CD14-positive monocyte (primary cell): ENCODE measurements at regions not wholly inside any gene's neighbourhood (a gene's known extent, or its start where the extent isn't known, plus 50 kb on each side); places are given as distances from the start of the nearest gene placed in this dataset.

Source experiments
- DNase-seq, 3 donors: peaks; one replicate each; pipeline ENCODE4 v3.0.0-alpha.2; 2011 to 2022
- H2AFZ ChIP-seq: 2 replicates; pipeline ENCODE4 v1.6.0; 2012; ENCODE audit warnings: mild to moderate bottlenecking, low read depth, low read length, inconsistent platforms; ENCODE audit not compliant: insufficient read depth, poor library complexity, severe bottlenecking
- H3K27ac ChIP-seq, 2 donors: 1 replicate in 1 of 2; 2 replicates in 1 of 2; pipeline ENCODE4 v1.5.1; 2012 to 2013; ENCODE audit warnings: low read length in 2 of 2, control low read depth in 1 of 2, inconsistent platforms in 1 of 2, low read depth in 1 of 2, mild to moderate bottlenecking in 1 of 2
- H3K27me3 ChIP-seq, 2 donors: one replicate each; pipeline versions ENCODE4 v1.6.0 to v1.6.1; 2011 to 2013; ENCODE audit warnings: low read length in 2 of 2; ENCODE audit not compliant: control insufficient read depth in 2 of 2, insufficient read depth in 2 of 2
- H3K36me3 ChIP-seq, 2 donors: replicated peaks in 1 of 2; 1 replicate in 1 of 2; 2 replicates in 1 of 2; pipeline versions ENCODE4 v1.5.1 to v1.6.1; 2012 to 2013; ENCODE audit warnings: low read length in 2 of 2, control low read depth in 1 of 2, inconsistent platforms in 1 of 2, mild to moderate bottlenecking in 1 of 2; ENCODE audit not compliant: insufficient read depth in 2 of 2, control insufficient read depth in 1 of 2
- H3K4me1 ChIP-seq, 2 donors: 1 replicate in 1 of 2; 2 replicates in 1 of 2; pipeline versions ENCODE4 v1.5.1 to v1.6.1; 2012 to 2013; ENCODE audit warnings: low read length in 2 of 2, control low read depth in 1 of 2, inconsistent platforms in 1 of 2, mild to moderate bottlenecking in 1 of 2, moderate library complexity in 1 of 2; ENCODE audit not compliant: insufficient read depth in 2 of 2, control insufficient read depth in 1 of 2
- H3K4me2 ChIP-seq: replicated peaks from 2 replicates; pipeline ENCODE3; 2012; ENCODE audit warnings: low read length, moderate library complexity, mild to moderate bottlenecking; ENCODE audit not compliant: poor library complexity, severe bottlenecking; ENCODE audit errors: extremely low read depth
- H3K4me3 ChIP-seq, 3 experiments: fragments of 200-600 bp in 1 of 3; sonication (generic) in 1 of 3; replicated peaks in 1 of 3; 1 replicate in 2 of 3; 2 replicates in 1 of 3; pipeline ENCODE4 v1.5.1; 2011 to 2013; ENCODE audit warnings: low read length in 3 of 3, mild to moderate bottlenecking in 3 of 3, control low read depth in 2 of 3, low read depth in 2 of 3, inconsistent platforms in 1 of 3, moderate library complexity in 1 of 3
- H3K79me2 ChIP-seq: 2 replicates; pipeline ENCODE4 v1.6.0; 2012; ENCODE audit warnings: mild to moderate bottlenecking, control low read depth, inconsistent platforms, low read length, moderate library complexity; ENCODE audit not compliant: insufficient read depth
- H3K9ac ChIP-seq: 2 replicates; pipeline ENCODE4 v1.6.0; 2017; ENCODE audit warnings: low read length, mild to moderate bottlenecking; ENCODE audit not compliant: insufficient read depth, poor library complexity, severe bottlenecking
- H3K9me3 ChIP-seq, 2 donors: replicated peaks in 1 of 2; 1 replicate in 1 of 2; 2 replicates in 1 of 2; pipeline versions ENCODE4 v1.5.1 to v1.6.1; 2012 to 2013; ENCODE audit warnings: low read length in 2 of 2, control low read depth in 1 of 2; ENCODE audit not compliant: control insufficient read depth in 1 of 2, insufficient read depth in 1 of 2
- H4K20me1 ChIP-seq: 2 replicates; pipeline ENCODE4 v1.6.0; 2012; ENCODE audit warnings: mild to moderate bottlenecking, low read length, control low read depth, moderate library complexity; ENCODE audit not compliant: insufficient read depth
- H3K27ac Mint-ChIP-seq, 7 donors: one replicate each; pipeline ENCODE4 v1.8.0; 2020; ENCODE audit warnings: mild to moderate bottlenecking in 7 of 7, mixed read lengths in 7 of 7, moderate library complexity in 6 of 7, inconsistent platforms in 2 of 7
- H3K27me3 Mint-ChIP-seq, 3 donors: one replicate each; pipeline ENCODE4 v1.8.0; 2021 to 2022; ENCODE audit warnings: low read depth in 3 of 3, mild to moderate bottlenecking in 3 of 3, mixed read lengths in 3 of 3, moderate library complexity in 3 of 3, inconsistent platforms in 1 of 3
- H3K36me3 Mint-ChIP-seq, 2 donors: one replicate each; pipeline ENCODE4 v1.8.0; 2020; ENCODE audit warnings: mixed read lengths in 2 of 2, inconsistent platforms in 1 of 2, mild to moderate bottlenecking in 1 of 2
- H3K4me1 Mint-ChIP-seq: one replicate; pipeline ENCODE4 v1.8.0; 2020; ENCODE audit warnings: mild to moderate bottlenecking, mixed read lengths
- H3K4me3 Mint-ChIP-seq, 2 donors: one replicate each; pipeline ENCODE4 v1.8.0; 2020; ENCODE audit warnings: mild to moderate bottlenecking in 2 of 2, mixed read lengths in 2 of 2, moderate library complexity in 1 of 2
- H3K9me3 Mint-ChIP-seq, 7 donors: one replicate each; pipeline ENCODE4 v1.8.0; 2020 to 2022; ENCODE audit warnings: mixed read lengths in 7 of 7, mild to moderate bottlenecking in 6 of 7, moderate library complexity in 6 of 7, inconsistent platforms in 2 of 7
- WGBS: methylation state at CpG from one replicate; pipeline ENCODE4 v1.1.5; 2013; ENCODE audit warnings: missing lambda C conversion rate; ENCODE audit not compliant: insufficient coverage; 5-methylcytosine and 5-hydroxymethylcytosine counted together
- intact Hi-C, 2 donors: fragments of 100-400 bp; cut with micrococcal nuclease; formaldehyde crosslinking; loops; one replicate each; pipeline versions ENCODE4 v1.15.0 to v1.15.1; 2023
- TF ChIP-seq, protein P1 (sequence below): fragments of 200-600 bp; IDR thresholded peaks from one replicate; pipeline ENCODE4 v1.8.0; 2022; ENCODE audit warnings: antibody characterized with exemption, mild to moderate bottlenecking

DNA sequence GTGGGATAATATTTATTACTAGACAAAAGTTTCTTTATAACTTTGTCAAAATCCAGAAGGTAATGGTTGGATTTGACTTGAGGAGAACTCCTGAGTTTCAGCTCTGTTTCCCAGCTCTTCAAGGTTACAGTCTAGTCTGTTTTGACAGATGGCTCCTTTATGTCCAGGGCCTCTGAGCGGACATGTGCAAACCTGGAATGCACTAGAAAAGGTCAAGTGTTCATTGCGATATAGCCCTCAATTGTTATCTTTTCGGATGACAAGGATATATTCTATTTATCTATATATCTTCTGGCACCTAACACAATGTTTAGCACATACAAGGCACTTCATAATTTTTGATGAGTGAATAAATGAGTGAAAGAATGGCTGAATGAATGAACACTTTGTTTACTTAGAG is 513.2 kb upstream of the GOLIM4 start:
- H3K27me3 ChIP-seq = no peaks in the 10 kb centered on the region
- Mint-ChIP-seq H3K4me3 (no peak overlapping the region), H3K4me1 (peaks cover 6% of the 10 kb centered on the region), H3K27me3 (no peaks in the 10 kb centered on the region), H3K36me3 (no peaks in the 10 kb centered on the region), H3K9me3 (peaks cover 0 to 1% (median 0%) of the 10 kb centered on the region in 7 donors), H3K27ac (no peak overlapping the region)
- no peak overlapping the region for H3K4me2 ChIP-seq
- H3K9ac ChIP-seq = no peak overlapping the region
- H3K4me1 ChIP-seq = no peaks in the 10 kb centered on the region
- H3K36me3 ChIP-seq = no peaks in the 10 kb centered on the region
- no peak for DNase-seq
- H4K20me1 ChIP-seq = no peaks in the 10 kb centered on the region
- no peak overlapping the region for H2AFZ ChIP-seq
- H3K27ac ChIP-seq = no peak overlapping the region
- no CpG with 5 or more reads among the region's 3 CpGs for WGBS
- H3K79me2 ChIP-seq = no peaks in the 10 kb centered on the region
- H3K4me3 ChIP-seq = no peak overlapping the region
- intact Hi-C loops = no loop called here
- TF ChIP-seq, protein P1, sequence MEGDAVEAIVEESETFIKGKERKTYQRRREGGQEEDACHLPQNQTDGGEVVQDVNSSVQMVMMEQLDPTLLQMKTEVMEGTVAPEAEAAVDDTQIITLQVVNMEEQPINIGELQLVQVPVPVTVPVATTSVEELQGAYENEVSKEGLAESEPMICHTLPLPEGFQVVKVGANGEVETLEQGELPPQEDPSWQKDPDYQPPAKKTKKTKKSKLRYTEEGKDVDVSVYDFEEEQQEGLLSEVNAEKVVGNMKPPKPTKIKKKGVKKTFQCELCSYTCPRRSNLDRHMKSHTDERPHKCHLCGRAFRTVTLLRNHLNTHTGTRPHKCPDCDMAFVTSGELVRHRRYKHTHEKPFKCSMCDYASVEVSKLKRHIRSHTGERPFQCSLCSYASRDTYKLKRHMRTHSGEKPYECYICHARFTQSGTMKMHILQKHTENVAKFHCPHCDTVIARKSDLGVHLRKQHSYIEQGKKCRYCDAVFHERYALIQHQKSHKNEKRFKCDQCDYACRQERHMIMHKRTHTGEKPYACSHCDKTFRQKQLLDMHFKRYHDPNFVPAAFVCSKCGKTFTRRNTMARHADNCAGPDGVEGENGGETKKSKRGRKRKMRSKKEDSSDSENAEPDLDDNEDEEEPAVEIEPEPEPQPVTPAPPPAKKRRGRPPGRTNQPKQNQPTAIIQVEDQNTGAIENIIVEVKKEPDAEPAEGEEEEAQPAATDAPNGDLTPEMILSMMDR = no peak
- no peaks in the 10 kb centered on the region for H3K9me3 ChIP-seq

GRCh38 chr3:168604767-168605166 is 509.0 kb upstream of the GOLIM4 start:
- Mint-ChIP-seq H3K9me3 (peaks cover 0 to 3% (median 0%) of the 10 kb centered on the region in 7 donors), H3K27ac (no peak overlapping the region), H3K36me3 (no peaks in the 10 kb centered on the region), H3K4me3 (no peak overlapping the region), H3K4me1 (no peaks in the 10 kb centered on the region), H3K27me3 (no peaks in the 10 kb centered on the region)
- Histone ChIP-seq H3K4me2 (no peak overlapping the region), H4K20me1 (no peaks in the 10 kb centered on the region), H3K36me3 (no peaks in the 10 kb centered on the region), H3K9me3 (no peaks in the 10 kb centered on the region), H2AFZ (no peak overlapping the region), H3K27me3 (no peaks in the 10 kb centered on the region), H3K79me2 (no peaks in the 10 kb centered on the region), H3K9ac (no peak overlapping the region), H3K4me1 (no peaks in the 10 kb centered on the region), H3K27ac (no peak overlapping the region), H3K4me3 (no peak overlapping the region)
- WGBS = no CpG with 5 or more reads among the region's 3 CpGs
- TF ChIP-seq, protein P1 = no peak
- intact Hi-C loops = no loop called here
- DNase-seq = no peak
